ENCODE measurements at regions not wholly inside any gene's neighbourhood (a gene's known extent, or its start where the extent isn't known, plus 50 kb on each side); places are given as distances from the start of the nearest gene placed in this dataset.

GRCh38 chr3:177367788-177368187 lies 170.5 kb upstream of the TBL1XR1 start:
- in situ Hi-C loops (cut with MboI; ENCODE audit: low pct_unique_long_range_greater_than_20kb, low sequenced_read_pairs, unreplicated experiment), result loop anchor here (10.0 kb wide), 1 partner anchor 313 kb away; no protein-coding TSS in a partner anchor
- no peak for DNase-seq (ENCODE audit: low spot score)
- TF ChIP-seq, protein P1, sequence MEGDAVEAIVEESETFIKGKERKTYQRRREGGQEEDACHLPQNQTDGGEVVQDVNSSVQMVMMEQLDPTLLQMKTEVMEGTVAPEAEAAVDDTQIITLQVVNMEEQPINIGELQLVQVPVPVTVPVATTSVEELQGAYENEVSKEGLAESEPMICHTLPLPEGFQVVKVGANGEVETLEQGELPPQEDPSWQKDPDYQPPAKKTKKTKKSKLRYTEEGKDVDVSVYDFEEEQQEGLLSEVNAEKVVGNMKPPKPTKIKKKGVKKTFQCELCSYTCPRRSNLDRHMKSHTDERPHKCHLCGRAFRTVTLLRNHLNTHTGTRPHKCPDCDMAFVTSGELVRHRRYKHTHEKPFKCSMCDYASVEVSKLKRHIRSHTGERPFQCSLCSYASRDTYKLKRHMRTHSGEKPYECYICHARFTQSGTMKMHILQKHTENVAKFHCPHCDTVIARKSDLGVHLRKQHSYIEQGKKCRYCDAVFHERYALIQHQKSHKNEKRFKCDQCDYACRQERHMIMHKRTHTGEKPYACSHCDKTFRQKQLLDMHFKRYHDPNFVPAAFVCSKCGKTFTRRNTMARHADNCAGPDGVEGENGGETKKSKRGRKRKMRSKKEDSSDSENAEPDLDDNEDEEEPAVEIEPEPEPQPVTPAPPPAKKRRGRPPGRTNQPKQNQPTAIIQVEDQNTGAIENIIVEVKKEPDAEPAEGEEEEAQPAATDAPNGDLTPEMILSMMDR (IDR thresholded peaks at IDR 0.05; ENCODE audit: extremely low read depth, insufficient read depth, missing control alignments), result no peak

- DNase-seq (ENCODE audit: low spot score), result no peak
- in situ Hi-C loops (cut with MboI; ENCODE audit: low pct_unique_long_range_greater_than_20kb, low sequenced_read_pairs, unreplicated experiment), result no loop called here
- TF ChIP-seq, protein P1 (IDR thresholded peaks at IDR 0.05; ENCODE audit: extremely low read depth, insufficient read depth, missing control alignments), result no peak
These were observed 173.1 kb upstream of the TBL1XR1 start for GRCh38 chr3:177370246-177370822.

- in situ Hi-C loops (cut with MboI; ENCODE audit: low pct_unique_long_range_greater_than_20kb, low sequenced_read_pairs, unreplicated experiment), result no loop called here
- DNase-seq (ENCODE audit: low spot score), result no peak
- TF ChIP-seq, protein P1 (IDR thresholded peaks at IDR 0.05; ENCODE audit: extremely low read depth, insufficient read depth, missing control alignments), result no peak
These were observed 173.9 kb upstream of the TBL1XR1 start for GRCh38 chr3:177371146-177371545.

GRCh38 chr3:177371888-177372287 lies 174.6 kb upstream of the TBL1XR1 start:
- DNase-seq (ENCODE audit: low spot score), result no peak
- in situ Hi-C loops (cut with MboI; ENCODE audit: low pct_unique_long_range_greater_than_20kb, low sequenced_read_pairs, unreplicated experiment), result no loop called here
- TF ChIP-seq, protein P1 (IDR thresholded peaks at IDR 0.05; ENCODE audit: extremely low read depth, insufficient read depth, missing control alignments), result no peak

DNA sequence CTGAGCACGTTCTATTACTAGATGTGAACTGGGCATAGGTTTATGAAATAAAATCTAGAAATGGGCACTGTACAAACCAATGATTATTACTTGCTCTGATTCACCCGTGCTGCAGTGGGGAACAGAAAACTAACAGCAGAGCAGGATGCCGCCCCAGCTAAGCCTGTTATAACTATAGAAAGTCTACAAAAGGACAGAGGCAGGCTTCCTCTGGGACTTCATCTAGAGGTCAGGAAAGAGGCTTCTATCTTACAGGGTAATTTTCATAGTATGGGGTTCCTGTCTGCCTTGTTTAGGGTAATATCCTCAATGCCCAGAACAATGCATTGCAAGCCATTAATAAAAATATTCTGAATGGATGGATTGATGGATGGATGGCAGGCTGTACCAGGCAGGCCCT lies 177.0 kb upstream of the TBL1XR1 start:
- TF ChIP-seq, protein P1 (IDR thresholded peaks at IDR 0.05; ENCODE audit: extremely low read depth, insufficient read depth, missing control alignments), result no peak
- DNase-seq (ENCODE audit: low spot score), result no peak
- in situ Hi-C loops (cut with MboI; ENCODE audit: low pct_unique_long_range_greater_than_20kb, low sequenced_read_pairs, unreplicated experiment), result no loop called here

DNA sequence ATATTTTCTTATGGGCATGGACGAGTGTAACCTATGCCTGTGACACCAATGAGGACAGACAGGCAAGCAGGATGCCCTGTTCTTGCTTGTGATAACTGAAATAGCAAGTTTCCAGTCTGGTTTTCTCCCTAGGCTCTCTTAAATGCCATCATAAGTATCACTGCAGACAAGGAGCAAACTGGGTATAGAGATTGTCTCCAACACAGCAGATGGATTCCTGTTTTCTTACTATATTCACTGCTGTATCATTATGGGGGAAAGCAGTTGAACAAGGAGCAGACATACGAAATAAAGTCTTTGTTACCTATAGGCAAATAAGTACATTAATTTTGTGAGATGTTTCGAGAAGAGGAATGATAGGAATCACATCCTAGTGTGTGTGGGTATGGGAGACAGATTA lies 178.0 kb upstream of the TBL1XR1 start:
- DNase-seq (ENCODE audit: low spot score), result no peak
- TF ChIP-seq, protein P1 (IDR thresholded peaks at IDR 0.05; ENCODE audit: extremely low read depth, insufficient read depth, missing control alignments), result no peak
- in situ Hi-C loops (cut with MboI; ENCODE audit: low pct_unique_long_range_greater_than_20kb, low sequenced_read_pairs, unreplicated experiment), result no loop called here
